Natural killer cell treated with Interleukin-12 subunit alpha and Interleukin-12 subunit beta and Interleukin-15 and Interleukin-18, amount 100 ng/mL, for 72 hours (primary cell): ENCODE measurements at regions not wholly inside any gene's neighbourhood (a gene's known extent, or its start where the extent isn't known, plus 50 kb on each side); places are given as distances from the start of the nearest gene placed in this dataset.

ENCODE experiments used
- ATAC-seq, 2 donors: fragments of 150-1000 bp; cut with Tn5 transposase in 1 of 2; sonication (Bioruptor Pico), chemical (Tn5 transposase) in 1 of 2; 2 replicates each; pipeline ENCODE4 v1.10.0; 2021
- DNase-seq: peaks from one replicate; pipeline ENCODE4 v3.0.0; 2022; ENCODE audit warnings: low spot score
- H3K27ac Mint-ChIP-seq, 2 donors: 1 replicate in 1 of 2; 2 replicates in 1 of 2; pipeline ENCODE4 v1.8.0; 2022; ENCODE audit warnings: mixed read lengths in 2 of 2, mild to moderate bottlenecking in 1 of 2, moderate library complexity in 1 of 2
- H3K27me3 Mint-ChIP-seq, 2 donors: 1 replicate in 1 of 2; 2 replicates in 1 of 2; pipeline ENCODE4 v1.8.0; 2022; ENCODE audit warnings: mixed read lengths in 2 of 2
- H3K36me3 Mint-ChIP-seq: one replicate; pipeline ENCODE4 v1.8.0; 2022; ENCODE audit warnings: mixed read lengths
- H3K4me1 Mint-ChIP-seq, 2 donors: 1 replicate in 1 of 2; 2 replicates in 1 of 2; pipeline ENCODE4 v1.8.0; 2022; ENCODE audit warnings: low read depth in 2 of 2, mixed read lengths in 2 of 2, mild to moderate bottlenecking in 1 of 2
- H3K4me3 Mint-ChIP-seq: one replicate; pipeline ENCODE4 v1.8.0; 2022; ENCODE audit warnings: mixed read lengths
- H3K9me3 Mint-ChIP-seq: 2 replicates; pipeline ENCODE4 v1.8.0; 2022; ENCODE audit warnings: mixed read lengths

DNA sequence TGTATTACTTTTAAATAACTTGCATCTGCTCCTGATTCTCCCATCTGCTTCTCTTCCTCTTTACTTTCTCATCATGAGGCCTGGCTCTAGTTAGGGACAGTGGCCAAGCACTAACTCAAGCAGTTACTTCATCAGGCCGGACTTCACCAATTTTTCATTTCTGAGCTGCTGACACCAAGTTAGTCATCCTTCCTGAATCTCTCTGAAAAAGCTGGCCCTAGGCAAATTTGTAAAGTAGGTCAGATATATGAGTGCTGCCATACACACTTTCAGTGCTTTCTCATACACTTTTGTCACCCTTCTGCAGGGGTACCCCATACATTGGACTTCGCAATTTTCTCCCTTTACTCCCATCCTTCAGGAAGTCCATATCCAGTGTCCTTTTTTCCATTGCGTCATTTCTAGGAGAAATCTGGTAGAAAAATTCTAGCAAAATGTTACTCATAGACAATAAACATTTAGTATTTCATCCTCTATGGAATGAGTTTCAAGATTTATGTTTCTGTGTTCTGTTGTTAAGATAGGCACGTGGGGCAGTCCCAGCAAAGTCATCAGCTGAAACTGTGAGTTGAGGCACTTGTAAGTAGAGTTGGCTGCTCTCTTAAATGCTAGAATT, 276.8 kb upstream of the TMPO start:
- Mint-ChIP-seq H3K9me3 (no peaks in the 10 kb centered on the region), H3K4me1 (no peaks in the 10 kb centered on the region), H3K36me3 (no peaks in the 10 kb centered on the region), H3K27ac (no peak overlapping the region), H3K4me3 (no peak overlapping the region), H3K27me3 (peaks cover 9 to 16% of the 10 kb centered on the region in 2 donors)
- ATAC-seq: no peak
- DNase-seq: no peak

DNA sequence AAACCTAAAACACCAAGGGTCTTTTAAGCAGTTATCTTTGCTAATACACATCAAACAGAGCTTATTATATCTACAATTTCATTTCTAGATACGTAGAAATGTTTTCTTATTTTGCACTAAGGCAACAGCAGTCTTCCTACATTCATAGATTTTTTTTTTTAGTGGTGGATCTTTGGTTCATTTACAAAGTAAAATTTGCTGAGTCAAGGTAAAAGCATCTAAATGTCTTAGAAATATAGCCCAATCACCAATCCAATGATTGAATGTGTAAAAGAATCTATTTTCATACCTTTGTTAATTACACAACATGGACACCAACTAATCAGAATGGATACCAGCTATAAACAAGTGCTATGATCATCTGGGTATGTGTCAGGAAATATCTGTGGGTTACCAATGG, 272.2 kb upstream of the TMPO start:
- no peak overlapping the region for H3K4me3 Mint-ChIP-seq
- H3K9me3 Mint-ChIP-seq: no peaks in the 10 kb centered on the region
- H3K4me1 Mint-ChIP-seq: no peaks in the 10 kb centered on the region
- ATAC-seq (no peak), DNase-seq (no peak)
- no peak overlapping the region for H3K27ac Mint-ChIP-seq
- H3K27me3 Mint-ChIP-seq: peaks cover 10 to 11% of the 10 kb centered on the region in 2 donors
- no peaks in the 10 kb centered on the region for H3K36me3 Mint-ChIP-seq

DNA sequence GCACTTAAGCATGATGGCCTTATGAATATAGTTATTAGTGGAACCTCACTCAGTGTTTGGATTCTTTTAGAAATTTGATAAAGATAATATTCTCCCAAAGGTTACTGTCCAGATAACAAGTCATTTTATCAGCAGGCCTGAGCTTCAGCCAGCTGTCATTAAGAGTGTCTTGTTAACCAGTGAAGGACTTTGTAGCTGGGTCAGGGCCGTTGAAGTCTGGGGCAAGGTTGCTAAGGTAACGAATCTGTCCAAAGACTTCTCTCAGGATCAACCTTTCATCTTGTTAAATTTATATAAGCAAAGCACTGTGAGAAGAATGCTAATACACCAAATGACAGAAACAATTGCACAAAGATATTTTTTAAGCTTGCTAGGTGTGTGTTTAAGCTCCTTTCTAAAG, 271.3 kb upstream of the TMPO start:
- Mint-ChIP-seq H3K4me3 (no peak overlapping the region), H3K9me3 (no peaks in the 10 kb centered on the region), H3K4me1 (no peaks in the 10 kb centered on the region), H3K36me3 (no peaks in the 10 kb centered on the region), H3K27ac (no peak overlapping the region), H3K27me3 (peaks cover under 1 to 10% of the 10 kb centered on the region in 2 donors)
- DNase-seq: no peak
- no peak for ATAC-seq

DNA sequence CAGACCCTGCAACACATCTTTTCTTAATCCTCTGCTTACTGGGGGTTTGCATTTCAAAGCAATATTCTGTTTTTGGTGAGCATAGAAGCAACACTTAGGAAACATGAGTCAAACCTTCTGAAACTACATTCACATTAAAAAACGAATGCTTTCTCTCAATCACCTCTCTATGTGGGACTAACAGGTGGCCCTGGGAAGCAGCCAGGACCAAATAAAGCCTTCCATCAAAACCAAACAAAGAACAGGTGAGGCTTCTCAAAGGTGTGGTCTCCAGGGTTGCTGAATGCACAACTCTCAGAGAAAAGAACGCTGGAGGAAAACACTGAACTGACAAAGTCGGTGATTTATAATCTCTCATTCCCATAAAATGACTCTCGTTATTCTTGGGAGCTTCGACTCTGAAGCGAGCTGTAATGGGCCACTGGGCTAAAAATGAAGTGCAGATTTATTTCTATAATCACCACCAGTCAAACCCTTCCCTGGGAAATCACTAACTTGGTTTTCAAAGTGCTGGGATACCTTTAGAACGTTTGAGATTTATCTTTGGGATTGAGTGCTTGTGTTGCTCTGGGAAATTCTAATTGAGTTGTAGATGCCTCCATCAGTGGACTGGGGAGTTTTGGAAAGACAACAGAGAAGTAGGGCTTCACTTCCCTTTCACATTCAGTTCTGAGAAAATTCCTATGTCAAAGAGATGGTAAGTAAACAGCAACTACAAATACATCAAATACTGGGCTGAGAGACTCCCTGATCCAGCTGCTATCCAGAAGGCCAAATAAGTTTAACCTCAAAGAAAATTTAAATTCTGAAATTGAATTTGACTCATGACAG, 262.0 kb upstream of the TMPO start:
- no peak overlapping the region for H3K27ac Mint-ChIP-seq

DNA sequence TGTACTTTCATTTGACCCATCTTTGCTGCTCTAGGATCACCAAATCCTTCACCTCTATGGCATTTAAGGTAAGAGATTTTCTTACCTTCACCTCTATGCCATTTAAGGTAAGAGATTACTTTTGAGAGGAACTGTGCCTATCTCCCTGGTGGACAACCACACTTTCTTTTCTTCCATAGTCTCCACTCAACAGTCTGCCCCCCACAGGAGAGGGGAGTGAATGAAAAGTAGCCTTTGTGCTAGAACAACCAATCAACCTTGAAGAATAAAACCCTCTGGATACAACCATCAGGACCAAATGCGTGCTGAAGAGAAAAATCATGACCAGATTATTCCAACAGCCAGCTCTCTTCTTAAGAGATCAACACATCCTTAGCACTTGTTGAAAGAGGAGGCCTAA, 258.6 kb upstream of the TMPO start:
- no peak for ATAC-seq
- H3K9me3 Mint-ChIP-seq: no peaks in the 10 kb centered on the region
- H3K4me1 Mint-ChIP-seq: no peaks in the 10 kb centered on the region

More for the DNA sequence above, 262.0 kb upstream of the TMPO start:
- ATAC-seq (no peak), DNase-seq (no peak)
- Mint-ChIP-seq H3K9me3 (no peaks in the 10 kb centered on the region), H3K36me3 (no peaks in the 10 kb centered on the region), H3K27me3 (no peaks in the 10 kb centered on the region), H3K4me3 (no peak overlapping the region), H3K4me1 (no peaks in the 10 kb centered on the region)

DNA sequence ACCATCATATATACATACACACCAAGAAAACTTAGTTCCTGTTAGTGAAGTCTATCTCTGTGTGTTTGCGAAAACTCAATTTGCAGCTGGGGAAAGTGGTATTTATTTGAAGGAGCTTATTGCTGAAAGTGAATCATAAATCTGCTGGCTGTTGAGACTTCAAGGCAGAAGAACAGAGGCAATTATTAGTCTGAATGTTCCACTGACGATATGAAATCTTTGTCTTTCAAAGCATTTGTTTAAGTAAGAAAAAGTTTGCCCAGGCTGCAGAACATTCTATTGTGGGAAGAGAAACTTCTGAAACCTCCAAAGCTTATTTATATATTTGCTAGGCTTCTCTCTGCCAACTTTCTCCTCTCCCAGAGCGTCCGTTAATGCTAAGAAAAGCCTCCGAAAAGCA, 255.7 kb upstream of the TMPO start:
- DNase-seq (no peak), ATAC-seq (no peak)
- Mint-ChIP-seq H3K27ac (no peak overlapping the region), H3K4me1 (no peaks in the 10 kb centered on the region), H3K27me3 (peaks cover 2 to 7% of the 10 kb centered on the region in 2 donors), H3K9me3 (no peaks in the 10 kb centered on the region), H3K4me3 (no peak overlapping the region), H3K36me3 (no peaks in the 10 kb centered on the region)

More for the DNA sequence above, 258.6 kb upstream of the TMPO start:
- Mint-ChIP-seq H3K36me3 (no peaks in the 10 kb centered on the region), H3K4me3 (no peak overlapping the region), H3K27ac (no peak overlapping the region), H3K27me3 (no peaks in the 10 kb centered on the region)
- no peak for DNase-seq

DNA sequence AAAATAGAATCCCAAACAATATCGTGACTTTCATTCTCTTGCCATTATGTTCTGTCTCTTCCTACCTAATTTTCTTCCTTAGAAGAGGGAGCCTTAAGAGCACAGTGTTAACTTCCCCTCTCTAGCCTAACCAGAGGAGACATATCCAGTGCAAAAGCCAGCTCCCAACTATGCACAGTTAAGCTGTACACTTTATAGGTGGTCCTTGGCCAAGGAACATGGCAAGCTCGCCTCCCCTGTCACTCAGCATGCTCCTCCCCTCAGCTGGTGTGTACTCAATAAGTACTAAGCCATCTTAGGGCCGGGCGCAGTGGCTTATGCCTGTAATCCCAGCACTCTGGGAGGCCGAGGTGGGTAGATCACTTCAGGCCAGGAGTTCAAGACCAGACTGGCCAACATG, 255.1 kb upstream of the TMPO start:
- H3K4me1 Mint-ChIP-seq: no peaks in the 10 kb centered on the region
- no peak overlapping the region for H3K27ac Mint-ChIP-seq
- no peaks in the 10 kb centered on the region for H3K9me3 Mint-ChIP-seq
- peaks cover 2 to 7% of the 10 kb centered on the region in 2 donors for H3K27me3 Mint-ChIP-seq
- no peak for DNase-seq
- ATAC-seq: no peak
- no peak overlapping the region for H3K4me3 Mint-ChIP-seq
- no peaks in the 10 kb centered on the region for H3K36me3 Mint-ChIP-seq

DNA sequence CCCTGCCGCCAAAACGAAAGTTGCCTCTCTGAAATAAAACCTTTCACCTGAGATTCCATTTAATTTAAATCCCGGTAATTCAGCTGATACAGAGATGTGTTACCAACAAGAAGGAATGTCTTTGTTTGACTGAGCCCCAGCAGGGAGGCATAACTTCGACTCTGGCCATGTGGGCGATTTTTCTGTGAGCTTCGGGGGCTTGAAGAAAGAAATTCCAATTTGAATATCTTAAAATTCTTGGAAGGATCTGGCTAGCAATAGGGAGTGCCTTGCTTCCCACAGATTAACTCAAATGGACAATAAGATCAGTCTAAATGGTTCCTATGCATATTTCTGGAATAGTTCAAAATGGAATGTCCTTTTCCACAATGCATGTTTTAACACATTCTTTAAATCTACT, 252.5 kb upstream of the TMPO start:
- Mint-ChIP-seq H3K4me1 (no peaks in the 10 kb centered on the region), H3K27ac (no peak overlapping the region), H3K27me3 (peaks cover 2 to 20% of the 10 kb centered on the region in 2 donors), H3K4me3 (no peak overlapping the region), H3K36me3 (peaks cover 5% of the 10 kb centered on the region), H3K9me3 (peaks cover 6% of the 10 kb centered on the region)
- DNase-seq (no peak), ATAC-seq (no peak)

DNA sequence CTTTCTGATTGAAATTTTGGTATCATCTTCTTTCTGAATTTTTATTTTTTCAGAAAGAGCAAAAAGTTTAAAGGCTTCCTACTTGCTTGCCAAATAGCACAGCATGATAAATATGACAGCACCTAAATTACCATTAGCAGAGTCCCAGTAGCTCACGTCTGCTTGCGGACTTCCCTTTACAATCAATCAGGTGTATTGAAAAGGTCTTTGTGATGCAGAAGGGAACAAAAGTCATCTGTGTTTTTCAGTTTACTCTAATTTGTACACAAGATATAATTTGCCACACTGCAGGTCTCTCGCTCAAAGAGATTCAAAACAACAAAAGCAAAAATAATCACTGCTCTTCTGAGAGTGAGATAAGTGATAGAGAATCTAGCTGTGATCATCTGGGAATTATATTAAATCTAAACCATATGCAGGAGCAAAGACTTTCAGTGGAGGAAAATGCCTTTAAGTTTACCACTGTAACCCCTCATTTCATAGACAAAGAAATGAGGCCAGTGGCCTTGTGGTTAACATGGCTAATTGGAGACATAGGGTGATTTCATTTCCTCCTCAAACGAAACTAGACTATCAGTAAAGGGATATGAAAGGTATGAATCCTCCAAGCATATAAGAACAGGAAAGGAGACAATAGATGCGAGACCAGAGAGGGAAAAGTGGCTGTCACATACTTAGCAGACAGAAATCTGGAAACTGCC, 240.8 kb upstream of the TMPO start:
- no peak for DNase-seq
- H3K9me3 Mint-ChIP-seq: no peaks in the 10 kb centered on the region

DNA sequence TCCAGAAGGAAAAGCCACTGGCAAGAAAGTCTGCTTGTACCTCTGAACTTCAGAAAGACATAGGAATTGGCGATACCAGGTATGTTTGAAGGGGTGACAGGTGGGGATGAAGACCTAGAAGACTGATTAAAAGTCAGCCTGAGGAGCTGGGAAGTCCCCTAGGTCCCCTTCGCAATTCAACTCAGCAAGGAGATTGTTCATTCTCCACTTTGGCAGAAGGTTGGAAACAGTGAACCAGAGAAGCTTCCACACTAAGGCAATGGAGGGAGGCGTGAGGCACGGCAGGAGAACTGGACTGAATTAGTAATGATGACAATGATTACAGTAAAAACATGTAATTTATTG, 240.3 kb upstream of the TMPO start:
- H3K27ac Mint-ChIP-seq: no peak overlapping the region
- H3K36me3 Mint-ChIP-seq: no peaks in the 10 kb centered on the region
- no peaks in the 10 kb centered on the region for H3K4me1 Mint-ChIP-seq
- DNase-seq (no peak), ATAC-seq (no peak)
- H3K27me3 Mint-ChIP-seq: peaks cover 0 to 35% of the 10 kb centered on the region in 2 donors
- H3K4me3 Mint-ChIP-seq: no peak overlapping the region
- no peaks in the 10 kb centered on the region for H3K9me3 Mint-ChIP-seq

More for the DNA sequence above, 240.8 kb upstream of the TMPO start:
- Mint-ChIP-seq H3K27ac (no peak overlapping the region), H3K4me3 (no peak overlapping the region), H3K36me3 (peaks cover 4% of the 10 kb centered on the region), H3K4me1 (no peaks in the 10 kb centered on the region), H3K27me3 (peaks cover 0 to 41% of the 10 kb centered on the region in 2 donors)
- no peak for ATAC-seq

DNA sequence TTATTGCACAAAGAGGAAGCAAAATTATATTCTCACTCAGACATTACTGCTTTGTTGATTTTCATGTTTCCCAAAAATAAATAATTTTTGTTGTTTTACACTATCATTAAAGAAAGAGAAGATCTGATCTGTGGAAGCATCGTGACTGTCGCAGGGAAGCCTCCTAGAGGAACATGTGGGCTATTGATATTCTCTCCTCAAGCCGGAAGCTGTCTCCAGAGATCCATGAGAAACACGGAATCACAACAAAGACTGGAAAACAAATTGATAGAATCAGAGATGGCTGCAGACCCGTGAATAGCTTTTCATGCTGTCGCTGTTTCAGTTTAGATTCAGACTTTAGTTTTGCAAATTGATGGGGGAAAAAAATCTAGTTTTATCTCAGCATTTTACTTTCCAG, 235.2 kb upstream of the TMPO start:
- DNase-seq (no peak), ATAC-seq (no peak)
- H3K4me3 Mint-ChIP-seq: no peak overlapping the region
- H3K9me3 Mint-ChIP-seq: peaks cover 3% of the 10 kb centered on the region
- H3K4me1 Mint-ChIP-seq: no peaks in the 10 kb centered on the region
- no peak overlapping the region for H3K27ac Mint-ChIP-seq
- H3K27me3 Mint-ChIP-seq: peaks cover 8 to 36% of the 10 kb centered on the region in 2 donors
- no peaks in the 10 kb centered on the region for H3K36me3 Mint-ChIP-seq

DNA sequence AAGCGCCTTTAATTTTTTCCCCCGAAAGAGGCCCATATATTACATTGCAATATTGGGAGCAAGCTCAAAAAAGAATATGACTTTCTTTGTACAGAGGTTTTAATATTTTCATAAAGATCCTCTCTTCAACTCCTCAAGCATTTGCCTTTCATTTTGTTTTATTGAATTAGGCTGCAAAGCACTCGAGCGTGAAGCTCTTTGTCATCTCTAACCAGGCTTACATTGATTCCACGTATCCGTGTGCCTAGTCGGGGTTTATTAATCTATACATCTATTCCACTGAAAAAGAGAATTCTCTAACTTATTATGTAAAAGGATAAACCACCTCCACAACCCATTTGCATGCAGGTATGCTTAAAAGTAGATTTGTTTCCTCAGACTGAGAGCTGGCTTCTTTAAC, 234.8 kb upstream of the TMPO start:
- Mint-ChIP-seq H3K4me3 (no peak overlapping the region), H3K36me3 (no peaks in the 10 kb centered on the region), H3K9me3 (peaks cover 3% of the 10 kb centered on the region), H3K27ac (no peak overlapping the region), H3K4me1 (no peaks in the 10 kb centered on the region), H3K27me3 (peaks cover 9 to 34% of the 10 kb centered on the region in 2 donors)
- DNase-seq (no peak), ATAC-seq (no peak)

DNA sequence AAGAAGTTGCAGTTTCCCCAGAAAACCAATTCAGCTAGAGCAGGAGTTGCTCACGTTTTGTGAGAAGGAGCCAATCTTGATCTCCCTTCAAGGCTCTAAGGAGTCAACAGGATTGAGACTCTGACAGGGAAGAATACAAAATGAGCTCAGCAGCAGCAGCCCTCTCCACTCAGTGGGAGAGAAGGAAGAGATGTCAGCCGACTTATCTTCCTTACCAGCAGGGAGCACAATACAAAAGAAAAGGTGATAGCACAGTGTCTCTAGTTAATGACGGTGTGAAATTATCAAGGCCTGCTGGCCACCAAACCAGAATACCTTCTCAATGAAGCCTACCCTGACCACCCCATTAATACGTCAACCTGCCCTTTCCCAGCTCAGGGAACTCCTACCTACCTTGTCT, 223.6 kb upstream of the TMPO start:
- Mint-ChIP-seq H3K9me3 (no peaks in the 10 kb centered on the region), H3K4me1 (no peaks in the 10 kb centered on the region), H3K27me3 (peaks cover 12 to 38% of the 10 kb centered on the region in 2 donors), H3K27ac (no peak overlapping the region), H3K36me3 (no peaks in the 10 kb centered on the region), H3K4me3 (no peak overlapping the region)
- DNase-seq: no peak
- ATAC-seq: no peak
